K562 (cell line): ENCODE measurements at regions not wholly inside any gene's neighbourhood (a gene's known extent, or its start where the extent isn't known, plus 50 kb on each side); places are given as distances from the start of the nearest gene placed in this dataset.

Experiments used
- BCL6 ChIP-seq: fragments of 250-450 bp; sonication (Bioruptor Pico); IDR thresholded peaks from 2 replicates; pipeline ENCODE4 v1.4.0; 2020
- BRD4 ChIP-seq: fragments of 200-600 bp; sonication (generic); IDR thresholded peaks from 2 replicates; pipeline ENCODE4 v1.6.1; 2017; ENCODE audit warnings: inconsistent platforms
- CCAR2 ChIP-seq: fragments of 200-400 bp; formaldehyde crosslinking; IDR thresholded peaks from 2 replicates; pipeline ENCODE4 v1.6.1; 2017; ENCODE audit warnings: mild to moderate bottlenecking, low read depth, low read length
- DEAF1 ChIP-seq: fragments of 450-650 bp; formaldehyde crosslinking; IDR thresholded peaks from 2 replicates; pipeline ENCODE4 v1.4.0; 2020; ENCODE audit warnings: mild to moderate bottlenecking, moderate library complexity
- E2F4 ChIP-seq: sonication (generic); formaldehyde crosslinking; IDR thresholded peaks from 2 replicates; pipeline ENCODE4 v1.8.0; 2022; ENCODE audit warnings: mild to moderate bottlenecking, low read depth, missing genetic modification reagents
- EZH2 ChIP-seq: IDR thresholded peaks from 2 replicates; pipeline ENCODE4 v1.6.1; 2012; ENCODE audit warnings: low read depth, mild to moderate bottlenecking, inconsistent platforms, low read length, borderline replicate concordance
- GTF2B ChIP-seq: IDR thresholded peaks from 2 replicates; pipeline ENCODE4 v1.6.1; 2011; ENCODE audit not compliant: insufficient read length; ENCODE audit errors: extremely low read depth
- HNRNPUL1 ChIP-seq: fragments of 200-400 bp; formaldehyde crosslinking; IDR thresholded peaks from 2 replicates; pipeline ENCODE4 v1.6.1; 2017; ENCODE audit warnings: low read length
- KDM1A ChIP-seq, 2 experiments: fragments of 450-650 bp; IDR thresholded peaks; 2 replicates each; pipeline ENCODE4 v1.6.1; 2016; ENCODE audit warnings: mild to moderate bottlenecking in 2 of 2
- MAFG ChIP-seq: fragments of 450-650 bp; conservative IDR thresholded peaks from 2 replicates; pipeline ENCODE4 v1.6.1; 2016; ENCODE audit warnings: missing genetic modification characterization, missing compliant biosample characterization
- PHB ChIP-seq: fragments of 250-450 bp; sonication (Bioruptor Pico); IDR thresholded peaks from 2 replicates; pipeline ENCODE4 v1.5.0; 2021
- RAD21 ChIP-seq, 2 experiments: fragments of 250-450 bp in 1 of 2; fragments of 450-650 bp in 1 of 2; sonication (Bioruptor Pico) in 1 of 2; formaldehyde crosslinking in 1 of 2; IDR thresholded peaks in 1 of 2; conservative IDR thresholded peaks in 1 of 2; 2 replicates each; pipeline versions ENCODE4 v1.4.0 to v1.8.0; 2020 to 2022; ENCODE audit warnings: mild to moderate bottlenecking in 2 of 2, moderate library complexity in 1 of 2
- RB1 ChIP-seq: fragments of 450-650 bp; IDR thresholded peaks from 2 replicates; pipeline ENCODE4 v1.6.1; 2017; ENCODE audit warnings: low read depth, mild to moderate bottlenecking
- RNF2 ChIP-seq: sonication (generic); IDR thresholded peaks from 2 replicates; pipeline ENCODE4 v1.6.1; 2016
- SNAPC5 ChIP-seq: fragments of 250-450 bp; sonication (Bioruptor Pico); IDR thresholded peaks from 2 replicates; pipeline ENCODE4 v1.8.0; 2021; ENCODE audit warnings: moderate library complexity, mild to moderate bottlenecking, inconsistent platforms
- YY1 ChIP-seq, 3 experiments: IDR thresholded peaks; 2 replicates each; pipeline ENCODE4 v1.6.1; 2011; ENCODE audit warnings: low read length in 2 of 3, mild to moderate bottlenecking in 2 of 3, moderate library complexity in 2 of 3, borderline replicate concordance in 1 of 3, control low read depth in 1 of 3, low read depth in 1 of 3; ENCODE audit not compliant: insufficient read depth in 3 of 3, insufficient replicate concordance in 2 of 3, control insufficient read depth in 1 of 3, insufficient read length in 1 of 3; ENCODE audit errors: extremely low read depth in 1 of 3
- ZBTB7A ChIP-seq: IDR thresholded peaks from 2 replicates; pipeline ENCODE4 v1.6.1; 2011; ENCODE audit warnings: low read depth, mild to moderate bottlenecking, low read length, moderate library complexity, borderline replicate concordance; ENCODE audit not compliant: control insufficient read depth
- ZNF174 ChIP-seq: fragments of 250-450 bp; sonication (Bioruptor Pico); IDR thresholded peaks from 2 replicates; pipeline ENCODE4 v1.4.0; 2020; ENCODE audit warnings: mild to moderate bottlenecking
- ZNF197 ChIP-seq: fragments of 200-800 bp; sonication (Bioruptor generic); IDR thresholded peaks from 2 replicates; pipeline ENCODE4 v1.6.1; 2016; ENCODE audit warnings: low read depth, missing genetic modification characterization, missing compliant biosample characterization
- ZNF512 ChIP-seq: IDR thresholded peaks from 2 replicates; pipeline ENCODE4 v1.6.1; 2016; ENCODE audit warnings: missing genetic modification characterization, missing compliant biosample characterization
- ZNF583 ChIP-seq: fragments of 250-450 bp; sonication (Bioruptor Pico); IDR thresholded peaks from 2 replicates; pipeline ENCODE4 v1.4.0; 2020
- TF ChIP-seq, protein P1 (sequence below): sonication (generic); formaldehyde crosslinking; IDR thresholded peaks from 2 replicates; pipeline ENCODE4 v1.9.0; 2022; ENCODE audit warnings: mild to moderate bottlenecking, missing genetic modification reagents

- TF ChIP-seq GTF2B: no peak
- no peak for TF ChIP-seq ZNF174 (CRISPR knock-in tag)
- TF ChIP-seq EZH2: no peak
- peak; percentile 80 to 89 for TF ChIP-seq RAD21 (CRISPR knock-in tag; conservative IDR thresholded peaks at IDR 0.05 in 1 of 2, IDR thresholded peaks at IDR 0.05 in 1 of 2)
- TF ChIP-seq YY1 (IDR thresholded peaks at IDR 0.05; ENCODE audit: borderline replicate concordance in 1 of 3, control insufficient read depth in 1 of 3, extremely low read depth in 1 of 3, insufficient read depth in 3 of 3, insufficient read length in 1 of 3, insufficient replicate concordance in 2 of 3, low read depth in 1 of 3, low read length in 2 of 3): no peak
- no peak for TF ChIP-seq E2F4 (CRISPR knock-in tag)
- no peak for TF ChIP-seq CCAR2
- no peak for TF ChIP-seq BCL6 (CRISPR knock-in tag)
- peak; percentile 40; the same call in 1 of the 2 replicates for TF ChIP-seq RB1
- no peak for TF ChIP-seq ZNF583 (CRISPR knock-in tag)
- TF ChIP-seq, protein P1, sequence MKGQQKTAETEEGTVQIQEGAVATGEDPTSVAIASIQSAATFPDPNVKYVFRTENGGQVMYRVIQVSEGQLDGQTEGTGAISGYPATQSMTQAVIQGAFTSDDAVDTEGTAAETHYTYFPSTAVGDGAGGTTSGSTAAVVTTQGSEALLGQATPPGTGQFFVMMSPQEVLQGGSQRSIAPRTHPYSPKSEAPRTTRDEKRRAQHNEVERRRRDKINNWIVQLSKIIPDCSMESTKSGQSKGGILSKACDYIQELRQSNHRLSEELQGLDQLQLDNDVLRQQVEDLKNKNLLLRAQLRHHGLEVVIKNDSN: no peak
- TF ChIP-seq RNF2: no peak
- no peak for TF ChIP-seq ZNF512 (tag)
- peak; percentile 38 for TF ChIP-seq MAFG (tag)
- TF ChIP-seq HNRNPUL1: no peak
- no peak for TF ChIP-seq KDM1A (IDR thresholded peaks at IDR 0.05)
- no peak for TF ChIP-seq PHB
- TF ChIP-seq ZNF197 (CRISPR knock-in tag): peak; percentile 56; the same call in 1 of the 2 replicates
- TF ChIP-seq DEAF1: peak; percentile 58; the same call in 1 of the 2 replicates
- no peak; the same call in 1 of the 2 replicates for TF ChIP-seq BRD4
- peak; percentile 37; the same call in 1 of the 2 replicates for TF ChIP-seq ZBTB7A
- no peak for TF ChIP-seq SNAPC5 (CRISPR knock-in tag)
Measured at GRCh38 chr6:28771401-28772267, 152.2 kb downstream of the TRIM27 start (continued).
